WI38 (cell line): ENCODE measurements at regions not wholly inside any gene's neighbourhood (a gene's known extent, or its start where the extent isn't known, plus 50 kb on each side); places are given as distances from the start of the nearest gene placed in this dataset.

Source experiments
- H3K4me3 ChIP-seq: 2 replicates; pipeline ENCODE4 v1.5.1; 2011; ENCODE audit warnings: low read depth, mild to moderate bottlenecking, control low read depth, low read length
- CTCF ChIP-seq: IDR thresholded peaks from 2 replicates; pipeline ENCODE4 v1.5.1; 2012; ENCODE audit warnings: low read depth, mild to moderate bottlenecking, control low read depth, low read length

GRCh38 chr3:72445827-72446217 lies 402.4 kb downstream of the SHQ1 start:
- peak overlapping the region; percentile 85 for H3K4me3 ChIP-seq
- no peak for TF ChIP-seq CTCF

- no peak overlapping the region for H3K4me3 ChIP-seq
- no peak for TF ChIP-seq CTCF
These were observed 403.5 kb downstream of the SHQ1 start for GRCh38 chr3:72444656-72445223.

GRCh38 chr3:72442759-72443158 lies 405.5 kb downstream of the SHQ1 start:
- TF ChIP-seq CTCF, result no peak
- no peak overlapping the region for H3K4me3 ChIP-seq

GRCh38 chr3:72441284-72441994 lies 406.8 kb downstream of the SHQ1 start:
- no peak overlapping the region for H3K4me3 ChIP-seq
- no peak for TF ChIP-seq CTCF

- no peak for TF ChIP-seq CTCF
- no peak overlapping the region for H3K4me3 ChIP-seq
These were observed 407.8 kb downstream of the SHQ1 start for GRCh38 chr3:72440491-72440890.

GRCh38 chr3:72439321-72440183 lies 408.7 kb downstream of the SHQ1 start:
- H3K4me3 ChIP-seq, result no peak overlapping the region
- no peak for TF ChIP-seq CTCF
